ENCODE measurements at regions not wholly inside any gene's neighbourhood (a gene's known extent, or its start where the extent isn't known, plus 50 kb on each side); places are given as distances from the start of the nearest gene placed in this dataset.

GRCh38 chr10:78706726-78707540, 361.8 kb upstream of the ZMIZ1 start:
- no peak overlapping the region for H3K27ac ChIP-seq
- no peaks in the 10 kb centered on the region for H3K27me3 ChIP-seq (replicated peaks)
- in situ Hi-C loops (cut with HindIII; ENCODE audit: low pct_ligation_motif_present, low sequenced_read_pairs): no loop called here
- H3K36me3 ChIP-seq (replicated peaks): no peaks in the 10 kb centered on the region
- TF ChIP-seq, protein P1, sequence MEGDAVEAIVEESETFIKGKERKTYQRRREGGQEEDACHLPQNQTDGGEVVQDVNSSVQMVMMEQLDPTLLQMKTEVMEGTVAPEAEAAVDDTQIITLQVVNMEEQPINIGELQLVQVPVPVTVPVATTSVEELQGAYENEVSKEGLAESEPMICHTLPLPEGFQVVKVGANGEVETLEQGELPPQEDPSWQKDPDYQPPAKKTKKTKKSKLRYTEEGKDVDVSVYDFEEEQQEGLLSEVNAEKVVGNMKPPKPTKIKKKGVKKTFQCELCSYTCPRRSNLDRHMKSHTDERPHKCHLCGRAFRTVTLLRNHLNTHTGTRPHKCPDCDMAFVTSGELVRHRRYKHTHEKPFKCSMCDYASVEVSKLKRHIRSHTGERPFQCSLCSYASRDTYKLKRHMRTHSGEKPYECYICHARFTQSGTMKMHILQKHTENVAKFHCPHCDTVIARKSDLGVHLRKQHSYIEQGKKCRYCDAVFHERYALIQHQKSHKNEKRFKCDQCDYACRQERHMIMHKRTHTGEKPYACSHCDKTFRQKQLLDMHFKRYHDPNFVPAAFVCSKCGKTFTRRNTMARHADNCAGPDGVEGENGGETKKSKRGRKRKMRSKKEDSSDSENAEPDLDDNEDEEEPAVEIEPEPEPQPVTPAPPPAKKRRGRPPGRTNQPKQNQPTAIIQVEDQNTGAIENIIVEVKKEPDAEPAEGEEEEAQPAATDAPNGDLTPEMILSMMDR (IDR thresholded peaks at IDR 0.05; ENCODE audit: low read depth, low read length, missing control alignments): no peak
- no peak overlapping the region for H3K4me3 ChIP-seq (ENCODE audit: low read depth, low read length)
- DNase-seq: no peak

DNA sequence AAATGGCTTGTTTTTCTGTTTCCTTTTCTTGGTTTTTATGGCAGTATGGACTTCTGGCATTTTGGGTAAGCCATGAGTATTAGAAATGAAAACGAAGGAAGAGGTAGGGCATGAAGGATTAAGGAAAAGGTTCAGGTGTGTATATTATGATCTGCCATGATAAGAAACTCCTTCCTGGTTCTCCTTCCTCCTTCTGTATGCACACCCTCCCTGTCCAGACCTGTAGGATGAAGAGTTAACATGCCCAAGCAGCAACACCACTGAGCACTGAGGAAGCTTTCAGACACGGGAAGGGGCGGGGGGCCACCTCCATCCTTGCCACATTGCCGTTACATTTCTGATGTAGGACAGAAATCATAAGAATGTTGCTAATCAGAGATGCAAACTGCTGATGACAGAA, 361.0 kb upstream of the ZMIZ1 start:
- TF ChIP-seq, protein P1 (IDR thresholded peaks at IDR 0.05; ENCODE audit: low read depth, low read length, missing control alignments): no peak

DNA sequence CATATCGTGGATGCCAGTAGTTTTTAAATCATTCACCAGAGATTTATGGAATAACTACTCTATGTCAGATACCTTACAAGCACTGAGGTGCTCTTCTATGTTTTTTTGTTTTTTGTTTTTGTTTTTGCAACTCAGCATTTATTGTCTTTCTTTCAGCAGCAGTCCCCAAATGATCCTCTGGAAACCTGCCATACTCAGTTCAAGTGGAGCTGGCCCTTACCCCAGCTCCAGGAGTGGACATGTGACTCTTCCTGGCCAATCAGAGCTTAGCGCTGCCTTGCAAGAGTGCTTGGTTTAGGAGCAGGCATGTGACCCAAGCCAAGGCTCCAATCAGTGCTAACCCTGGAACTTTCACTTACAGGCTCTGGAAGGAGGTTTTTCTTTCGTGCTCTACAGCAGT, 356.6 kb upstream of the ZMIZ1 start:
- in situ Hi-C loops (cut with HindIII; ENCODE audit: low pct_ligation_motif_present, low sequenced_read_pairs): no loop called here
- no peaks in the 10 kb centered on the region for H3K36me3 ChIP-seq (replicated peaks)

More for the DNA sequence above, 361.0 kb upstream of the ZMIZ1 start:
- H3K4me3 ChIP-seq (ENCODE audit: low read depth, low read length): no peak overlapping the region
- no peak for DNase-seq
- no peaks in the 10 kb centered on the region for H3K36me3 ChIP-seq (replicated peaks)
- in situ Hi-C loops (cut with HindIII; ENCODE audit: low pct_ligation_motif_present, low sequenced_read_pairs): no loop called here
- no peak overlapping the region for H3K27ac ChIP-seq
- no peaks in the 10 kb centered on the region for H3K27me3 ChIP-seq (replicated peaks)

GRCh38 chr10:78713659-78714058, 355.1 kb upstream of the ZMIZ1 start:
- no peak overlapping the region for H3K27ac ChIP-seq
- in situ Hi-C loops (cut with HindIII; ENCODE audit: low pct_ligation_motif_present, low sequenced_read_pairs): no loop called here
- DNase-seq: no peak
- H3K27me3 ChIP-seq (replicated peaks): no peaks in the 10 kb centered on the region
- H3K4me3 ChIP-seq (ENCODE audit: low read depth, low read length): no peak overlapping the region
- TF ChIP-seq, protein P1 (IDR thresholded peaks at IDR 0.05; ENCODE audit: low read depth, low read length, missing control alignments): no peak
- H3K36me3 ChIP-seq (replicated peaks): no peaks in the 10 kb centered on the region

More for the DNA sequence above, 356.6 kb upstream of the ZMIZ1 start:
- TF ChIP-seq, protein P1 (IDR thresholded peaks at IDR 0.05; ENCODE audit: low read depth, low read length, missing control alignments): no peak
- DNase-seq: no peak
- Histone ChIP-seq H3K4me3 (ENCODE audit: low read depth, low read length) (no peak overlapping the region), H3K27me3 (replicated peaks) (no peaks in the 10 kb centered on the region), H3K27ac (no peak overlapping the region)

GRCh38 chr10:78714225-78714624, 354.5 kb upstream of the ZMIZ1 start:
- in situ Hi-C loops (cut with HindIII; ENCODE audit: low pct_ligation_motif_present, low sequenced_read_pairs): no loop called here

More at GRCh38 chr10:78714225-78714624, 354.5 kb upstream of the ZMIZ1 start:
- H3K27ac ChIP-seq: no peak overlapping the region
- H3K27me3 ChIP-seq (replicated peaks): no peaks in the 10 kb centered on the region
- no peak overlapping the region for H3K4me3 ChIP-seq (ENCODE audit: low read depth, low read length)
- no peaks in the 10 kb centered on the region for H3K36me3 ChIP-seq (replicated peaks)
- no peak for DNase-seq
- TF ChIP-seq, protein P1 (IDR thresholded peaks at IDR 0.05; ENCODE audit: low read depth, low read length, missing control alignments): no peak

Data from brain microvascular endothelial cell (primary cell).